ENCODE measurements at regions not wholly inside any gene's neighbourhood (a gene's known extent, or its start where the extent isn't known, plus 50 kb on each side); places are given as distances from the start of the nearest gene placed in this dataset.

GRCh38 chr4:130563889-130564418 is 1468.0 kb downstream of the C4orf33 start:
- DNase-seq, result no peak

- no peak for DNase-seq
Measured at GRCh38 chr4:130568746-130569145, 1472.8 kb downstream of the C4orf33 start.

GRCh38 chr4:130573742-130574141 is 1477.8 kb downstream of the C4orf33 start:
- no peak for DNase-seq

- DNase-seq, result no peak
Measured at GRCh38 chr4:130574215-130574614, 1478.3 kb downstream of the C4orf33 start.

- DNase-seq, result no peak
Measured at GRCh38 chr4:130576218-130576617, 1480.3 kb downstream of the C4orf33 start.

GRCh38 chr4:130591091-130591490 is 1495.1 kb downstream of the C4orf33 start:
- DNase-seq, result no peak

- no peak for DNase-seq
Measured at GRCh38 chr4:130600706-130601105, 1504.8 kb downstream of the C4orf33 start.

GRCh38 chr4:130603043-130603442 is 1507.1 kb downstream of the C4orf33 start:
- no peak for DNase-seq

GRCh38 chr4:130608121-130608520 is 1512.2 kb downstream of the C4orf33 start:
- DNase-seq, result no peak

- DNase-seq, result no peak
Measured at GRCh38 chr4:130628531-130628930, 1532.6 kb downstream of the C4orf33 start.

- no peak for DNase-seq
Measured at GRCh38 chr4:130632731-130633604, 1537.0 kb downstream of the C4orf33 start.

- DNase-seq, result no peak
Measured at GRCh38 chr4:130636486-130636885, 1540.5 kb downstream of the C4orf33 start.

GRCh38 chr4:130640592-130640991 is 1544.6 kb downstream of the C4orf33 start:
- DNase-seq, result no peak

GRCh38 chr4:130646886-130647285 is 1550.9 kb downstream of the C4orf33 start:
- DNase-seq, result no peak

GRCh38 chr4:130648570-130648969 is 1552.6 kb downstream of the C4orf33 start:
- DNase-seq, result no peak

GRCh38 chr4:130653842-130654241 is 1557.9 kb downstream of the C4orf33 start:
- DNase-seq, result no peak

- no peak for DNase-seq
Measured at GRCh38 chr4:130659320-130659719, 1563.4 kb downstream of the C4orf33 start.

GRCh38 chr4:130668859-130669258 is 1572.9 kb downstream of the C4orf33 start:
- no peak for DNase-seq

- no peak for DNase-seq
Measured at GRCh38 chr4:130675266-130675665, 1579.3 kb downstream of the C4orf33 start.

- no peak for DNase-seq
Measured at GRCh38 chr4:130689181-130689580, 1593.2 kb downstream of the C4orf33 start.

- DNase-seq, result no peak
Measured at GRCh38 chr4:130698251-130698650, 1602.3 kb downstream of the C4orf33 start.

- no peak for DNase-seq
Measured at GRCh38 chr4:130699004-130699403, 1603.1 kb downstream of the C4orf33 start.

GRCh38 chr4:130703211-130703935 is 1607.4 kb downstream of the C4orf33 start:
- DNase-seq, result no peak

GRCh38 chr4:130705023-130705422 is 1609.1 kb downstream of the C4orf33 start:
- no peak for DNase-seq
